Spleen (tissue), 11 donors: ENCODE measurements at regions not wholly inside any gene's neighbourhood (a gene's known extent, or its start where the extent isn't known, plus 50 kb on each side); places are given as distances from the start of the nearest gene placed in this dataset.

Source experiments
- DNase-seq: peaks from one replicate; pipeline ENCODE4 v3.0.0-alpha.2; 2020
- H3K27ac ChIP-seq, 8 donors: fragments of 200-600 bp; sonication (generic) in 7 of 8; 1 replicate in 4 of 8; 2 replicates in 4 of 8; pipeline versions ENCODE4 v1.5.0 to v1.8.0; 2016 to 2021; ENCODE audit warnings: inconsistent platforms in 4 of 8, mild to moderate bottlenecking in 4 of 8, moderate library complexity in 1 of 8
- H3K27me3 ChIP-seq, 7 donors: fragments of 200-600 bp; sonication (generic) in 6 of 7; replicated peaks in 1 of 7; 1 replicate in 4 of 7; 2 replicates in 3 of 7; pipeline versions ENCODE4 v1.5.0 to v1.8.0; 2016 to 2021; ENCODE audit warnings: inconsistent platforms in 3 of 7, mild to moderate bottlenecking in 1 of 7
- H3K36me3 ChIP-seq, 6 donors: fragments of 200-600 bp; sonication (generic) in 5 of 6; 1 replicate in 4 of 6; 2 replicates in 2 of 6; pipeline versions ENCODE4 v1.5.0 to v1.8.0; 2016 to 2021; ENCODE audit warnings: inconsistent platforms in 2 of 6
- H3K4me1 ChIP-seq, 6 donors: fragments of 200-600 bp; sonication (generic) in 5 of 6; 1 replicate in 3 of 6; 2 replicates in 3 of 6; pipeline versions ENCODE4 v1.5.0 to v1.8.0; 2016 to 2021; ENCODE audit warnings: inconsistent platforms in 3 of 6
- H3K4me3 ChIP-seq, 8 donors: fragments of 200-600 bp; sonication (generic) in 7 of 8; 1 replicate in 4 of 8; 2 replicates in 4 of 8; pipeline versions ENCODE4 v1.5.0 to v1.8.0; 2016 to 2021; ENCODE audit warnings: inconsistent platforms in 4 of 8, mild to moderate bottlenecking in 4 of 8, moderate library complexity in 2 of 8
- H3K9me3 ChIP-seq, 8 donors: fragments of 200-600 bp; sonication (generic) in 7 of 8; 1 replicate in 4 of 8; 2 replicates in 4 of 8; pipeline versions ENCODE4 v1.5.0 to v1.8.0; 2016 to 2021; ENCODE audit warnings: inconsistent platforms in 4 of 8
- POLR2A ChIP-seq, 3 donors: fragments of 450-650 bp; IDR thresholded peaks; one replicate each; pipeline ENCODE4 v1.5.1; 2017; ENCODE audit warnings: antibody characterized with exemption in 3 of 3, mild to moderate bottlenecking in 1 of 3
- POLR2AphosphoS5 ChIP-seq, 3 donors: sonication (generic); formaldehyde crosslinking; IDR thresholded peaks; one replicate each; pipeline ENCODE4 v1.5.1; 2017; ENCODE audit warnings: antibody characterized with exemption in 3 of 3
- WGBS, 5 donors: extraction: QIAGEN DNeasy Blood & Tissue Kit in 3 of 5; methylation state at CpG; one replicate each; pipeline versions ENCODE4 v1.1.5 to v1.1.7; 2013 to 2018; 5-methylcytosine and 5-hydroxymethylcytosine counted together
- intact Hi-C: fragments of 100-400 bp; cut with DNase I; formaldehyde crosslinking; loops from one replicate; pipeline ENCODE4 v1.15.0; 2023; ENCODE audit warnings: low total_unique reads
- TF ChIP-seq, protein P1 (sequence below), 11 experiments: fragments of 200-600 bp in 7 of 11; fragments of 450-650 bp in 4 of 11; sonication (generic) in 4 of 11; IDR thresholded peaks in 8 of 11; conservative IDR thresholded peaks in 3 of 11; 1 replicate in 7 of 11; 2 replicates in 4 of 11; pipeline versions ENCODE4 v1.4.0 to v1.8.0; 2016 to 2021; ENCODE audit warnings: antibody characterized with exemption in 11 of 11, inconsistent platforms in 4 of 11, mild to moderate bottlenecking in 1 of 11
- donor health status: healthy with polysubstance abuse.
- donor health status: DM: no; HTN: no; CAD: no; lungs with moderate emphysema.
- donor health status: DM: no; HTN: no; CAD: no.
- donor health status: Bipolar disorder and iron deficiency.
- donor health status: healthy.
- donor health status: DM: no; HTN: no; CAD: no.
- donor health status: DM: yes; HTN: yes; CAD: no.

- TF ChIP-seq, protein P1, sequence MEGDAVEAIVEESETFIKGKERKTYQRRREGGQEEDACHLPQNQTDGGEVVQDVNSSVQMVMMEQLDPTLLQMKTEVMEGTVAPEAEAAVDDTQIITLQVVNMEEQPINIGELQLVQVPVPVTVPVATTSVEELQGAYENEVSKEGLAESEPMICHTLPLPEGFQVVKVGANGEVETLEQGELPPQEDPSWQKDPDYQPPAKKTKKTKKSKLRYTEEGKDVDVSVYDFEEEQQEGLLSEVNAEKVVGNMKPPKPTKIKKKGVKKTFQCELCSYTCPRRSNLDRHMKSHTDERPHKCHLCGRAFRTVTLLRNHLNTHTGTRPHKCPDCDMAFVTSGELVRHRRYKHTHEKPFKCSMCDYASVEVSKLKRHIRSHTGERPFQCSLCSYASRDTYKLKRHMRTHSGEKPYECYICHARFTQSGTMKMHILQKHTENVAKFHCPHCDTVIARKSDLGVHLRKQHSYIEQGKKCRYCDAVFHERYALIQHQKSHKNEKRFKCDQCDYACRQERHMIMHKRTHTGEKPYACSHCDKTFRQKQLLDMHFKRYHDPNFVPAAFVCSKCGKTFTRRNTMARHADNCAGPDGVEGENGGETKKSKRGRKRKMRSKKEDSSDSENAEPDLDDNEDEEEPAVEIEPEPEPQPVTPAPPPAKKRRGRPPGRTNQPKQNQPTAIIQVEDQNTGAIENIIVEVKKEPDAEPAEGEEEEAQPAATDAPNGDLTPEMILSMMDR (IDR thresholded peaks at IDR 0.05 in 8 of 11, conservative IDR thresholded peaks at IDR 0.05 in 3 of 11) = no peak
- TF ChIP-seq POLR2A (IDR thresholded peaks at IDR 0.05) = no peak
- no peak for TF ChIP-seq POLR2AphosphoS5 (IDR thresholded peaks at IDR 0.05)
- peaks cover 0 to 11% (median 0%) of the 10 kb centered on the region in 8 donors for H3K9me3 ChIP-seq
- no peaks in the 10 kb centered on the region for H3K4me1 ChIP-seq
- WGBS, 5 donors = 59 to 69% (median 64%) methylated on average over 14 of the region's 14 CpGs
- no peaks in the 10 kb centered on the region for H3K36me3 ChIP-seq
- no peak for DNase-seq
- intact Hi-C loops = no loop called here
- H3K27ac ChIP-seq = no peak overlapping the region
- H3K27me3 ChIP-seq = no peaks in the 10 kb centered on the region
- no peak overlapping the region for H3K4me3 ChIP-seq
These were observed 677.5 kb upstream of the FSHR start for GRCh38 chr2:49831698-49832367.

DNA sequence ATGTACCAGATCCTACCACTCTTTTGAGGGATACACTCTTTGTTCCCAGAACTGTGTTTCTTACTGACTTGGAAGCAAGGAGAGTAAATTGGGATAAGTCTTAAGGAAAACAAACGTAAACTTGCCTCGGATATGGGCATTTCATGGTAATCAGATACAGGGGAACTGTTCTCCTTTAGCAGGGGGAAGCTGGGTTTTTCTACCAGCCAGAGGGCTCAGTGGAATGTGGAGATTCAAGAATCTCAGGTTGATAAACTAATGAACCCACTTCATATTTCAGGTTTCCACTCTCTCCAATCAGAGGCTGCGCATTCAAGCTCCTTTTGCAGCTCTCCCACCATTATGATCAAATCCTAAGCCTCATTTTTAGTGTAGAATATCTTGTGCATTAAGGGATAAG, 676.5 kb upstream of the FSHR start:
- no peaks in the 10 kb centered on the region for H3K4me1 ChIP-seq
- 79 to 83% (median 82%) methylated on average over 3 of the region's 3 CpGs for WGBS, 5 donors
- intact Hi-C loops = no loop called here
- no peaks in the 10 kb centered on the region for H3K36me3 ChIP-seq
- TF ChIP-seq POLR2A (IDR thresholded peaks at IDR 0.05) = no peak
- TF ChIP-seq, protein P1 (IDR thresholded peaks at IDR 0.05 in 8 of 11, conservative IDR thresholded peaks at IDR 0.05 in 3 of 11) = no peak
- TF ChIP-seq POLR2AphosphoS5 (IDR thresholded peaks at IDR 0.05) = no peak
- H3K4me3 ChIP-seq = no peak overlapping the region
- no peak for DNase-seq
- no peaks in the 10 kb centered on the region for H3K27me3 ChIP-seq
- peaks cover 0 to 20% (median 0%) of the 10 kb centered on the region in 8 donors for H3K9me3 ChIP-seq
- no peak overlapping the region for H3K27ac ChIP-seq

- no peak overlapping the region for H3K27ac ChIP-seq
- no peak for DNase-seq
- no peak overlapping the region for H3K4me3 ChIP-seq
- no peaks in the 10 kb centered on the region for H3K36me3 ChIP-seq
- peaks cover 0 to 53% (median 20%) of the 10 kb centered on the region in 8 donors for H3K9me3 ChIP-seq
- no peaks in the 10 kb centered on the region for H3K4me1 ChIP-seq
- no peaks in the 10 kb centered on the region for H3K27me3 ChIP-seq
- TF ChIP-seq, protein P1 (IDR thresholded peaks at IDR 0.05 in 8 of 11, conservative IDR thresholded peaks at IDR 0.05 in 3 of 11) = no peak
- TF ChIP-seq POLR2A (IDR thresholded peaks at IDR 0.05) (no peak), POLR2AphosphoS5 (IDR thresholded peaks at IDR 0.05) (no peak)
- 81 to 89% (median 84%) methylated on average over 4 to 5 of the region's 5 CpGs for WGBS, 5 donors
- intact Hi-C loops = no loop called here
These were observed 673.1 kb upstream of the FSHR start for GRCh38 chr2:49827366-49827765.

GRCh38 chr2:49813208-49813607, 658.9 kb upstream of the FSHR start:
- Histone ChIP-seq H3K4me1 (no peaks in the 10 kb centered on the region), H3K27ac (no peak overlapping the region), H3K36me3 (no peaks in the 10 kb centered on the region), H3K4me3 (no peak overlapping the region), H3K9me3 (peaks cover 0 to 5% (median 0%) of the 10 kb centered on the region in 8 donors), H3K27me3 (no peaks in the 10 kb centered on the region)
- no peak for TF ChIP-seq POLR2AphosphoS5 (IDR thresholded peaks at IDR 0.05)
- no peak for TF ChIP-seq POLR2A (IDR thresholded peaks at IDR 0.05)
- TF ChIP-seq, protein P1 (IDR thresholded peaks at IDR 0.05 in 8 of 11, conservative IDR thresholded peaks at IDR 0.05 in 3 of 11) = no peak
- DNase-seq = no peak
- intact Hi-C loops = no loop called here
- 79 to 94% (median 87%) methylated on average over 1 of the region's 1 CpG for WGBS, 5 donors
